Renal cortex interstitium (tissue), 11 donors: ENCODE measurements at regions not wholly inside any gene's neighbourhood (a gene's known extent, or its start where the extent isn't known, plus 50 kb on each side); places are given as distances from the start of the nearest gene placed in this dataset.
"Not testable (repeated sequence)": the region's sequence is repeated elsewhere in the genome, so short reads cannot be mapped to it uniquely, and the experiment has no call there.

Experiments used
- DNase-seq, 11 donors: peaks; one replicate each; pipeline ENCODE4 v3.0.0-alpha.2; 2013; ENCODE audit warnings: low read depth in 9 of 11, low spot score in 4 of 11; ENCODE audit errors: extremely low read depth in 1 of 11

DNA sequence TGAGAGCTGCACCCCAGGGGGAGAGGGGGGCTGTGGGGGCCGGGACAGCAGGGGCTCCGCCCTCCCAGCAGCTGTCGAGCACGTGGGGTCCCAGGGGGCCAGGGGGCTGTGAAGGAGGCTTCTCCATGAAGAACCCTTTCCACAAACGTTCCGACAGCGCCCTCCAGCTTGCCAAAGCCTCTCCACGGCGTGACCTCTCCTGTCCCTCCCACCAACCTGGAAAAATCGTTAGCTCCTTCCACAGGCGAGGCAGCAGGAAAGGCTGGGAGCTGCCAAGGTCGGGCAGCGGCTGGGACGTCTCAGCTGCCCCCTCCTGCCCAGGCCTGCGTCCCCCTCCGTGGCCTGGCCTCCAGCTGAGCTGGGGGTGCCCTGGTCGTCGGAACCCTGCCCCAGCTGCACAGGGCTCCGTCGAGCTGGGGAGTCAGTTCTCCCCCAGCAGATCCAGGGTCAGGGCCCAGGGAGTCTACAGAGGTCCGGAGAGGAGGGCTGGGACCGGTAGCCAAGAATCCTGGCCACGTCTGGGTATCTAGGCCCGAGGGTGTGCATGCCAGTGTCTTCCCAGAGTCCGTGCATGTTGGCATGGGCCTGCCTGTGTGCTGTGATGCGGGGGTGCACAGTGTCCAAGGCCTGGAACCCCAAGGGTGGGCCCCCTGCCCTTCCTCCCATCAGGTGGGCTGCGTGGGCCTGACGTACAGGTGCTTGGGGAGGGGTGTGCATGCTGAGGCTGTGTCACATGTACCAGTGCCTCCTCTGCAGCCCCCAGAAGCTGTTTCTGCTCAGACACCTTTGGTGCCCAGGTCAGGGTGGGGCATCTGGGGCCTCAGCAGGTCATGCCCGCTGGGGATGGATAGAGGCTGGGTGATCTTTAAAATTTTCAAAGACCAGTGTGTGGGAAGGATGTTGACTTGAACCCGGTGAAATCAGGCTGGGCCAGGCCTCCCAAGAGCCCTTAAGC lies 66.5 kb downstream of the UNCX start:
- no peak for DNase-seq

DNA sequence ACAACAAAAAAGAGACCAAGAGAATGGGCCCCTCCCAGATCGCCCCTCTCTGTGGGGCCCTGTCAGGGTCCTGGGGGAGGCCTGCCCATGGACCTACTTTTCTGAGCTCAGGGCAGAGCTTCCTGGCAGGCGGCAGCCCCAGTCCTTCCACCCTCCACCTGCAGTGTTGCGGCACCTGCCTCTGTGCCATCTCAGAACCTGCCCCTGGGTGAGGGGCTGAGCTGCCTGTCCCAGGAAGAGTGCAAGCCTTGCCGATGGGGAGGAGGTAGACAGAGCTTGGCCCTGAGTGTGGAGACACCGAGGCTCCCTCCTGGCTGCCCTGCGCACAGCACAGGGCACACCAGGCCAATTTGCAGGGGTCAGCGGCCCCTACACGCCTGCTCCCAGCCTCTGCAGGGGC lies 67.5 kb downstream of the UNCX start:
- DNase-seq: no peak

DNA sequence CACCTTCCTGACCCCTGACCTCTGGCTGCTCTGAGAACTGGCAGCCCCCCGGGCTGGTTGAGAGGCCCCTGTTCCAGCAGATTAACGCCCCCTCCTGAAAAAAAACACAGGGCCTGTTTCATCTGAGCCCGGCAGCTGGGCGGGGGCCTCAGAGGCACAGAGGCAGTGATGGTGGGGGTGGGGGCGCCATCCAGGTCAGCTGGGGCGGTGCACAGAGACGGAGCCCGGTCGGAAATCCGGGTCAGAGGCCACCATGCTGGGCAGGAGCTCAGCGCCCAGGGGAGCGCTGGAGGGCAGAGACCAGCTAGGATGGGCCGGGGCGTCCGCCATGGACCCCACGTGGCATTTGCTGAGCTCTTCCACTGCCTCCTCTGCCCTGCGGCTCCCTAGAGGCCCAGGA lies 68.0 kb downstream of the UNCX start:
- DNase-seq: no peak

DNA sequence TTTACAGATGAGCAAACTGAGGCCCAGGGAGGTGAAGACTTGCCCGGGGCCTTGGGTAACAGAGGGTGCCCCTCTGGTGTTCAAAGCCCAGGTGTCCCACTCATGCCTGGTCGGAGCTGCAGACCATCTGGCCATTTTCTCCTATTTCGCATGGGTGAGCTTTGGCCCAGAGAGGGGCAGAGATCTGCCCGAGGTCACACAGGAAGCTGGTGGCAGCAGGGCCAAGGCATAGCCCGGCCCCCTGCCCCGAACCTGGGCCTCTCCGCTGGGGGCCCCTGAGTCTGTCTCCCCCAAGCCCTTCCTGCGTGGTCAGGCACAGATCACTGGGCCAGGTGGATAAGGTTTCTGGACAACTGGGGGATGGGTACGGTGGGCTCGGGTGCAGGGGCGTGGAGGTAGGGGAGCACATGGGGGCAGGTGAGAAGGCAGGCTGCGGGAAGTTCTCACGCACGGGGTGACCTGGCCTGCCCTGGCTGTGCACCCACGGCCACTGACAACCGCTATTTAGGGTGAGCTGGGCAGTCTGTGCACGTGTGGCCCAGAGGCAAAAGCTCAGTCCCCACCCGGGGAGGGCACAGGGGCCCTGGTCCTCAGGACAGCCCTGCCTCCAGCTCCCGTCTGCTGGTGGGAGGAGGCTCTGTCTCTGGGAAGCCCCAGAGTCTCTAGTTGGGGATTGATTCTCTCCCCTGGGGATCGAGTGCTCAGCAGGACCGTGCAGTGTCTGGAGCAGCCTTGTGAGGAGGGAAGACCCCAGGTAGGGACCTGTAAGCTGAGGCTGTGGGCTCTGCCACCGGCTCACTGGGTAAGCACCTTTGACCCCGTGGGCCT lies 68.6 kb downstream of the UNCX start:
- no peak for DNase-seq

DNA sequence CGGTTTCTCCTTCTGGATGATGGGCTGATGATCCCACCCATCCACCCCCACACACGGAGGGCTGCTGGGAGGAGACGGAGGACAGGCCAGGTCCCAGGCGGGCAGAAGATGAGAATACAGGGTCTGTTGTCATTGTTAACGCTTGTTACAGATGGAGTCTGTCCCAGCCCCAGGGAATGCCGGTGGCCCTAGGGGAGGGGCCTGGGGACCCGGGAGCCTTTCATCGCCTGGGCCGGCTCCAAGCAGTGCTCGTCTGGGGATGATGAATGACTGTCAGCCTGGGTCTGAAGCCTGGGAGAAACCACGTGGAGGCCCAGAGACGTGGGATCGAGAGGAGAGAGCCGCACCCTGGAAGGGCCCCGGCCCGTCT lies 69.2 kb downstream of the UNCX start:
- DNase-seq: no peak

DNA sequence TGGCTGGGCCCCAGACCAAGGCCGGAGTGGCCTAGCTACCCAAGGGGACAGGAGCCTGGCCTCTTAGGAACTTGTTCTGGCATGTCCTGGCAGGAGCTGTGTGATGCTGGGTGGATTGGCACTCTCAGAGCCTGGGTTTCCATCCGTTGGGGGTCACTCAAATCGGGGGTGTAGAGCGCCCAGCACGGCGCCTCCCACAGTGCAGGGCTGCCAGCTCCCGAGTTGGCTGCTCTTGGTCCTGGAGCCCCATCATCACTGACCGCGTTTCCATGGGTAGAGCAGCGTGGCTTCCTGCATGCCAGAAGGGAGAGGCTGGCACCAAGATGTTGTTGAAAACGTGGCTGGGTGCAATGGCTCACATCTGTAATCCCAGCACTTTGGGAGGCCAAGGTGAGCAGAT lies 70.3 kb downstream of the UNCX start:
- no peak for DNase-seq

DNA sequence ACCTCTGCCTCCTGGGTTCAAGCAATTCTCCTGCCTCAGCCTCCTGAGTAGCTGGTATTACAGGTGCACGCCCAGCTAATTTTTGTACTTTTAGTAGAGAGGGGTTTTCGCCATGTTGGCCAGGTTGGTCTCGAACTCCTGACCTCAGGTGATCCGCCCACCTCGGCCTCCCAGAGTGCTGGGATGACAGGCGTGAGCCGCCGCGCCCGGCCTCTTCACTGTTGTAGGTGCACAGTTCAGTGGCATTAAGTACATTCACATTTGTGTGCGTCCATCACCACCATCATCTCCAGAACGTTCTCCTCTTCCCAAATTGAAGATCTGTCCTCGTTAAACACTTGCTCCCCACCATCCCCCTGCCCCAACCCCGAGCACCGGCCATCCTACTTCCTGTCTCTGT lies 71.3 kb downstream of the UNCX start:
- not testable (repeated sequence) for DNase-seq

DNA sequence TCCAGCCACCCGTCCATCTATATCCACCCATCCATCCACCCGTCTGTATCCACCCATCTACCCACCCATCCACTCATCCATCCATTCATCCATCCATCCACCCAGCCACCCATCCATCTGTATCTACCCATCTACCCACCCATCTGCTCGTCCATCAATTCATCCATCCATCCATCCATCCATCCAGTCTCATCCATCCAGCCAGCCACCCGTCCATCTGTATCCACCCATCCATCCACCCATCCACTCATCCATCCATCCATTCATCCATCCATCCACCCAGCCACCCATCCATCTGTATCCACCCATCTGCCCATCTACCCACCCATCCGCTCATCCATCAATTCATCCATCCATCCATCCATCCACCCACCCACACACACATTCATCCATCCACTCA lies 73.2 kb downstream of the UNCX start:
- no peak for DNase-seq

DNA sequence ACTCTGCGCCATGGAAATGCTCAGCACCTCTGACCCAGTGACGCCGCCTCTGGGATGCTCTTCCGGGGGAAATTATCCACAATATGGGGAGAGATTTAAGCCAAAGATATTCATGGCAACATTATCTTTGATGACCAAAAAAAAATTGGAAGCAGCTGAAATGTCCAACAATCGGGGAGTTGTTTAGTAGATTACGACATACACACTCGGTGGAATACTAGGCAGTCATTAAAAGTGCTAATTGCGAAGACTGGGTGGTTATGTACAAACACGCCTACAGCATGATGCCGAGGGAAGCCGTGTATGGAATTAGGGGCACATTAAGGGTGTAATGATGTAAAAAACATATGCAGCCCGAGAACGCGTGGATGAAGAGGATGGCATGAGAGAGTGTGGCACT lies 75.2 kb downstream of the UNCX start:
- DNase-seq: no peak

DNA sequence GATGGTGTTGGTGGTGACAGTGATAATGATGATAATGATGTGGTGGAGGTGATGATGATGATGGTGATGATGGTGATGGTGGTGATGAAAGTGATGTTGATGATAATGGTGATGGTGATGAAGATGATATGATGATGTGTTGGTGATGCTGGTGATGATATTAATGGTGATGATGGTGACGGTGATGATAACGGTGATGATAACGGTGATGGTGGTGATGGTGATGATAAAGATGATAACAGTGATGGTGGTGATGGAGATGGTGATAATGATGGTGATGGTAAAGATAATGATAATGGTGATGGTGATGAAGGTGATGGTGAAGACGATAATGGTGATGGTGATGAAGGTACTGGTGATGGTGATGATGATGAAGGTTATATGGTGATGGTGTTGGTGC lies 76.6 kb downstream of the UNCX start:
- no peak for DNase-seq

DNA sequence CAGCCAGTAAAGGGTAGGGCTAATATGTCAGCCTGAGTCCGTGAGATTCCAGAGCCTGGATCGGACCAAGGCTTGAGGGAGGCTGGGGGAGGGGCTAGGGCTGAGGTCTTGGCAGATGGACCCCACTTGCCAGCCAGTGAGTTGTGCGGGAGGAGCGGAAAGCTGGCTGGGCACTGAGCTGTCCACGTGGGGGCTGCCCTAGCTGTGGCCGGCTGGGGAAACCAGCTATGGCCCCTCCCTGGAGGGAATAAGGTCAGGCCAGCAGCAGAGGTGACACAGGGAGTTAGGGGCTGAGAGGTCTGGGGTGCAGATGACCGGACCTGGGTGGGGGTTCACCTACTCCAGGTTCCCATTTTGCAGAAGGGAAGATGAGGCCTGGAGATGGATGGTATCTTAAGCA lies 77.3 kb downstream of the UNCX start:
- DNase-seq: no peak

DNA sequence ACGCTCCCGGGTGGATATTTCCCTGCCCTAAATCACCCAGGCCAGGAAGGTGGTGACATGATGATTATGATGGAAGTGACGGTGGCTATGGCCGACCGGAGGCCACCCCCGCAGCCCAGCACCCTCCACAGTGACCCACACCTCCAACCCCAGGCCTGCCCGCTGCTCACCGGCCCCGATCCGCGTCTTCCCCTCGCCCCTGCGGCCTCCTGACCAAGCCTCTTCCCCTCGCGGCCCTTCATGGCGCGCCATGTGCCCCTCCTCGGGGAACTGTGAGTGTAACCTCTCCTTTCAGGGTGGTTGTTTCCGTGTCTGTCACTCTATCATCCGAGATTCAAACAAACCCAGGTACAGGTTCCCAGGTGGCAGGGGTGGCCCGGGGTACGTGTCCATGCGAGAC lies 78.3 kb downstream of the UNCX start:
- DNase-seq: no peak

DNA sequence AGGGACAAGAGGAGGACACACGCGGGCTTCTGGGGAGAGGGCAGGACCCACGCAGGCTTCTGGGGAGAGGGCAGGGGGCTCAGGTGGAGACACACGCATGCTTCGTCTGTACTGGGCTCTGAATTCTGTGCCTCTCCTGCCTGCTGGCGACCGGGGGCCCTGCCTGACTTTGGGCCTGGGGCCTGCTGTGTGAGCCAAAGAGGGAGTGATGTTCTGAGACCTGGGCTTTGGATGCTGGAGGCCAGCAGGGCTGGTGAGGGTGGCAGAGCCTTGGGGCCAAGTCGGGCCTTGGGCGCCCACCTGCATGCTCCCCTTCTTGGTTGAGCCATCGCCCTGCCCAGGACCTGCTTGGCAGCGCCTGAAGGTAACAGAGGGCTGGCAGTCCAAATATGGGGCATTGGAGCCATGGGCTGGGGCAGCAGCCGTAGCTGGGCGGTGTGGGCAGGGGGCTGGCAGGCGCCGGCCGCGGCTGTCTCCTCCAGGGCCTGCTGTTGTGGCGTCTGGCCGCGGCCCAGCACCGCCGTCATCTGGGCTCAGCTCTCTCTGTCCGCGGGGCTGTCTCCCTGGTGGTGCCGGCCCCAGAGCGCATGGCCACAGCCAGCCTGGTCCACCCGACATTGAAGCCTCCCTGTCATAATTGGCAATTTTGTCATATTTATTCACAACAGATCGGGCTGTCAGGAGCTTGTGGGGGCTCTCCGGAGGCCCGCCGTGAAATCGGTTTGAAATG lies 78.9 kb downstream of the UNCX start:
- no peak for DNase-seq

DNA sequence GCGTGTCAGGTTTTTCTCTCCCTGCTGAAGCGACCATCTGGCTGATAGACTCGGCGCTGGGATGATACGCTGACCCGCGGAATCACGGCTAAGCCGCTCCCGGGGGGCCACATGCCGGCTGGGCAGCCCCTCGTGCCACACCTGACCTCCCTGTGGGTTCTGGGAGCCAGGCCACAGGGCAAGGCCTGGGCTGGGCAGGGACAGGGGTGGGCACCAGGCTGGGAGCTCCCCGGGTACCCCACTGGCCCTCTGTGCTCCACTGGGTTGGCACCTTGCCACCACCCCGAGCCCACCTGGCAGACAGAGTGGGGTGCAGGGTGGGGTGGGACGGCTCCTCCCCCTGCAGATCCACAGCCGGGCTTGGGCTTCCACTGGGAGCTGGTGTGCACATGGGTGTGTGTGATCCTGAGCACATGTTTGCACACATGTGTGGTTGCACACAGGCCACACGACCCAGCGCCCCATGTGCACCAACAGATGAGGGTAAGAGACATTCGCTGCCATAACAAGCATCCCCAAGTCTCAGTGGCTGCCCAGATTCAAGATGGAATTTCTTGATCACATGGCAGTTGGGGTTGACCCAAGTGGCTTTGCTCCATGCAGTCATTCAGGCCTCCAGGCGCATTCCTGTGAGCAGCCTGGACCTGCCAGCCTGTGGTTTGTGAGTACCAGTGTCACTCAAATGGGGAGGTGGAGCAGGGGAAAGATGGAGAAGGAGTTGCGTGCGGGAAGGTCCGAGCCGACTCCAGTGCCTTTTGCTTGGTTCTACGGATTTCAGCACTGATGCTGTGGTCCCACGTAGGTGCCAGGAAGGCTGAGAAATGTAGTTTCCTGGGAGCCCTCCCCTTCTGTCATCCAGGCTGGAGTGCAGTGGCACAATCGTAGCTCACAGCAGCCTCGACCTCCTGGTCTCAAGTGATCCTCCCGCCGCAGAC lies 79.7 kb downstream of the UNCX start:
- DNase-seq: no peak

DNA sequence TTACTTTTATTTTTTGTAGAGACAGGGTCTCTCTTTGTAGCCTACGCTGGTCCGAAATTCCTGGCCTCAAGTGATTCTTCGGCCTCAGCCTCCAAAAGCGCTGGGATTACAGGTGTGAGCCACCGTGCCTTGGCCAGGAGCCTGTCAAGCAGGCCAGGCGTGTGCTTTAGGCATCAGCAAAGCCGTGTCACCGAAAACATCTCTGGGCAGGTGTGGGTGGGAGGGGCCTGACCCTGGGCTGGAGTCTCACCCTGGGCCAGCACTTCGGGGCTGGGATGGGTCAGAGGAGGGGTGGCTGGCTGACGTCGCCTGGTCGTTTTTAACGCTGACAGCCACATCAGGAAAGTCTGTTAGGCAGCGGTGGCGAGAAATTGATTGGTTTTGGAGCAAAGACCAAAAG lies 80.9 kb downstream of the UNCX start:
- no peak for DNase-seq

DNA sequence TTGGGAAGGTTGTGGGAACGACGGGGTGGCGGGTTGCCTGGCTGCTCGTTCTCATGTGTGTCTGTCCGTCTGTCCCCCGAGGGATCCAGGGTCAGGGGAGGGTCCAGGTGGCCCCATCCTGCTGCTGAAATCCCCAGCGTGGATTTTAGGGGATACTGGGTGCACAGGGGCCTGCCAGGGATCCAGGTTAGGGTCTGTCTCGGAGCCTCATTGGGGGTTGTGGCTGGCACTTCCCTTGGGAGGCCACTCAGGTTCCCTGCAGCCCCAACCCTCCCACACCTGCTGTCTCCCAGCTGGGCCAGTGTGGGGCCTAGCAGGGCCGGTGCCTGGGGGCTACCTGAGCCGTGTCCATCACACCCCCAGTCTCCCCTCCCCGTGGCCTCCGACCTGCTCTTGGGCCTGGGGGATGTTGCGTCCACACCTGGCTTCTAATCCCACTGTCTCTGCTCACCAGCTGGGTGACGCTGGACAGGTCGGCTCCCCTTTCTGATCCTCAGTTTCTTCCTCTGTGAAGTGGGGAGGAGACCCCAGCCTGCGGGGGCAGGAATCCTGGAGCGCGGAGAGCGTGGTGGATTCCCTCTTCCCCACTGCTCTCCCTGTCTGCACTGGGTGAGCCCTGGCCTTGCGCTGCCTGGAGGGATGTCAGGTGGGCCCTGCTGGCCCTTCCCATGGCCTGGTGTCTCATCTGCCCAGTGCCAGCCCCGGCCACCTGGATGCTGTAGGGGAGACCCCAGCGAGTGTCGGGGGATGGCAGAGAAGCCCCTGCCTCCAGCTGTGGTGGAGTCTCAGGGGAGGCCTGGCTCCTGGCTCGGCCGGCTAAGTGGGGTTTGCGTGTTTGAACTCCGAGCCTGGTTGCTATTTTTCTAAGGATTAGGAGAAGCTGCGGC lies 81.6 kb downstream of the UNCX start:
- no peak for DNase-seq

DNA sequence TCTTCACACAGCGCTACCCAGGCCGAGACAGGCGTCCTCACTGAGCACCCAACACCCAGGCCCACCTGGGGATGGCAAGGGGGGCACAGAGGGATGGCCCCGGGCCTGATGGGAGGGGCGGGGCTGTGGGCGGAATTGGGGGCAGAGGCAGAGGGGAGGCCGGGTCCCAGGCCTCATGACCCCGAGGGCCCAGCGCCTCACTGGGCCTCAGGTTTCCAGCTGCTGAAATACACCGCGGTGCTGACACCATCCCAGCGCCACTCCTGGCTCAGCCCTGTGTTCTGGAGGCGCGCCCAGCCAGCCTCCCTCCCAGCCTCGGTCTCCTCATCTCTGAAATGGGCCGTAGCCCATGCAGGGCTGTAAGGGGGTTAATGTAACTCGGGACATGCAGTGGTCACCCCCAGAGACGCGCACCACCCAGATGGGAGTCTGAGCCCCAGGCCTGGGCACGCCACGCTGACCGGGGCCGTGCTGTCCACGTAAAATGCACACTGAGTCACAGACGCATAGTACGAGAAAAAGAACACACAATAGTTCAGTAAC lies 82.3 kb downstream of the UNCX start:
- DNase-seq: no peak

DNA sequence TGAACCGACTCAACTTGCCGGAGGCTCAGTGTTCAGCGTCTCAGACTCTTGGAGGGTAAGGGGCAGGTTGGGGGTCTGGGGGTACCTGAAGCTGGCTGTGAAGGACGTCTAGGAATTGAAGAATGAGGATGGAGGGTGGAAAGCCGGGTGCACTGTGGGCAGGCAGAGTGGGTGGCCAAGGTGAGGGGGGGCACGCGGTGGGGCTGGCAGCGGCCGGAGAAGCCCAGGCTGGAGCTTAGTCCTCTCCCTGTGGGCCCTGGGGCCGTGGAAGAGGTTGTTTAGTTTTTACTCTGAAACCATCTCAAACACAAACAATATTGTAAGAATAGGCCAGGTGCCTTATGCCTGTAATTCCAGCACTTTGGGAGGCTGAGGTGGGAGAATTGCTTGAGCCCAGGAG lies 83.4 kb downstream of the UNCX start:
- no peak for DNase-seq
